Epidermal melanocyte (primary cell): ENCODE measurements at regions not wholly inside any gene's neighbourhood (a gene's known extent, or its start where the extent isn't known, plus 50 kb on each side); places are given as distances from the start of the nearest gene placed in this dataset.

Experiments used
- DNase-seq: peaks from one replicate; pipeline ENCODE4 v3.0.0; 2011; ENCODE audit warnings: low spot score; ENCODE audit not compliant: insufficient read length

DNA sequence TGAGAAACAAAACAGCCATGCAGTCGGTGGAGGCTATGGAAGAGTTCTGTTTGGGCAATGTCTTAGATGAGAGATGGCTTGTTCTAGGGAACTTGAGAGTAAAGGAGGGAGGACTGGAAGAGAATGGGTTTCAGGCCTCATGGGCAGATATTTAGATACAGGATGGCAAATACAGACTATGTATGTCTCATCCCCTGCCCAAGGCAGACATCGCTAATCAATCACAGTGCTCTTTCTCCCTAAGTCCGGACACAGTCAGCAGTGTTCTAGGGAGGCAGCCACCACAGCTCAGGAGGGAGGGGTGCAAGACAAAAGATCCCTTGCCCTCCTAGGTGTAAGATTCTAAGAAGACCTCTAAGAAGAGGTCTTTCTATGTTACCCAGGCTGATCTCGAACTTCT, 159.3 kb upstream of the TLE3 start:
- DNase-seq, result no peak

DNA sequence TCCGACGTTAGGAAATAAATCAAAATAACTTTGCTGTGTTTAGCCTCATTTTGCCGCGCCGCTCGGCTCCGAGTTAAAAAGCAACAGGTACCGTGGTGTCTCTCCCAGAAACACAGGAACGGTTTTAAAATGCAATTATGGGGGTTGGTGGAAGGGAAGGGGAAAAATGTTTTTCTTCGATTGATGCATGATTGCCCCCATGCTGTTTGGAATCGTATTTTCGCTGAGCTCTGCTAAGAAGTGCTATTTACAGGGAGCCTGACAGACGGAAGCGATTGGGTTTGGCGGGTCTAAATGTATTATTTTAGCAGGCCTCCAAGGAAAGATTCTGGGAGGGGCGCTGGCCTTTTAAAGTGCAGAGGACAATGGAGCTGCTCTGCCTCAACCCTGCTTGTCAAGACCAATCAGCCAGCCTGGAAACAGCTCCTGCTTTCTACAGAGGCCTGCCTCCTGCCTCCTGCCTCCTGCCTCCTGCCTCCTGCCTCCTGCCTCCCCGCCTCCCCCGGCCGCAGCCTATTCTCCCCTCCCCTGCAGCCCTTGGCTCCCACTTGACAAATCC, 156.7 kb upstream of the TLE3 start:
- DNase-seq, result no peak

GRCh38 chr15:70253461-70254156, 155.9 kb upstream of the TLE3 start:
- DNase-seq, result no peak

GRCh38 chr15:70252951-70253320, 155.2 kb upstream of the TLE3 start:
- DNase-seq, result no peak

DNA sequence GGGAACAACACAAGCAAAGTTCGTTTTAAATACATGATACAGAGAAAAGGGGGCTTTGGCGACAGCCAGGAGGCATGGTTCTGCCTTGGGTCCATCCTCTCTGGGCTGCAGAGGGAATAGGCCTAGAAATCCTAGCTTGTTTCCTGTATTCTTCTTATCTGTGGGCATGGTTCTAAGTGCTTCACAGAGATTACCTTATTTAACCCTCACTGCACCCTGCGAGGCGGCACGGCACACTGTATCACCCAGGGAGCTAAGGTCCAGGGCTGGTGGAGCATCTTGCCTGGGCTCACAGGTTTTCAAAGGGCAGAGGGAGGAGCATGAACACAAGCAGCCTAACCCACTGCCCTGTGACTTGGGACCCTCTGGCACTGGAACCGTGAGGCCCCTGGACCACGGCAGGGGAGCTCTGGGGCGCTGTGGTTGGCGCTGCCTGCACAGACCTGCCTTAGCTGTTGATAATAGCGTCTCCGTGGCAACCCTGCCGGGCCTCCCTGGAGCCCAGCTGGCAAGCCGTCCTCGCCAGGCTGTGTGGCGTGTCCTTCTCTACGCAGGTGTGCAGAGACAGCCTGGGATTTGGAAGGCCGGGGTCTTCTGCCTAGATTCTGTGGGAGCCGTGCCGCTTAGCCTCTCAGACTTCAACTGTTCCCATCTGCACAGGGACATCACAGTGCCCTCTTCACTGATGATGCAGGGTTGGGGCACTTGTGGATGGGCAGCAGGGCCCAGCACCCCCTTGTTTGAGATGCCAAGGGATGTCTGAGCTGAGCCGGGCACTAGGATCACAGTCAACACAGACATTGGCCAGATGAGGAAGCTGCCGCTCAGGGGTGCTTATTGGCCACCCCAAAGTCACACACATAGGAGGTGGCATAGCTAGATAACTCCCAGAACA, 154.6 kb upstream of the TLE3 start:
- no peak for DNase-seq

- DNase-seq, result no peak
These were observed 153.7 kb upstream of the TLE3 start for GRCh38 chr15:70251246-70251990.

- no peak for DNase-seq
These were observed 152.8 kb upstream of the TLE3 start for GRCh38 chr15:70250208-70251201.

DNA sequence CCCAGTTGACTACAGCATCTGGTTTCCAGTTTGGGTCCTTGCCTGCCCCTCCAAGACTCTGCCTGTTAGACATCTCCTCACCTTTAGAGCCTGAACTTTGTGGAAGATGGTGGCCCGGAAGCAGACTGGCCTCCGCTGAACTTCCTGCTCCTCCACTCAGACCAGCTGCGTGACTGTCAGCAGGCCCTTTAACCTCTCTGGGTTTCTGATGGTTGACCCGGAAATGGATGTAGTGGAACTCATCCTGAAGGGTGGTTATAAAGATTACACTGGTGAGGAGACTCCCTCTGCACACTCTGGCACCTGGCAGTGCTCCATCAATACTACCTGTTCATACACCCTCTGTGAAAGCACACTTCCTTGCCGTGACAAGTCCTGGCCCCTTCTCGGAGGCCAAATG, 151.9 kb upstream of the TLE3 start:
- no peak for DNase-seq

DNA sequence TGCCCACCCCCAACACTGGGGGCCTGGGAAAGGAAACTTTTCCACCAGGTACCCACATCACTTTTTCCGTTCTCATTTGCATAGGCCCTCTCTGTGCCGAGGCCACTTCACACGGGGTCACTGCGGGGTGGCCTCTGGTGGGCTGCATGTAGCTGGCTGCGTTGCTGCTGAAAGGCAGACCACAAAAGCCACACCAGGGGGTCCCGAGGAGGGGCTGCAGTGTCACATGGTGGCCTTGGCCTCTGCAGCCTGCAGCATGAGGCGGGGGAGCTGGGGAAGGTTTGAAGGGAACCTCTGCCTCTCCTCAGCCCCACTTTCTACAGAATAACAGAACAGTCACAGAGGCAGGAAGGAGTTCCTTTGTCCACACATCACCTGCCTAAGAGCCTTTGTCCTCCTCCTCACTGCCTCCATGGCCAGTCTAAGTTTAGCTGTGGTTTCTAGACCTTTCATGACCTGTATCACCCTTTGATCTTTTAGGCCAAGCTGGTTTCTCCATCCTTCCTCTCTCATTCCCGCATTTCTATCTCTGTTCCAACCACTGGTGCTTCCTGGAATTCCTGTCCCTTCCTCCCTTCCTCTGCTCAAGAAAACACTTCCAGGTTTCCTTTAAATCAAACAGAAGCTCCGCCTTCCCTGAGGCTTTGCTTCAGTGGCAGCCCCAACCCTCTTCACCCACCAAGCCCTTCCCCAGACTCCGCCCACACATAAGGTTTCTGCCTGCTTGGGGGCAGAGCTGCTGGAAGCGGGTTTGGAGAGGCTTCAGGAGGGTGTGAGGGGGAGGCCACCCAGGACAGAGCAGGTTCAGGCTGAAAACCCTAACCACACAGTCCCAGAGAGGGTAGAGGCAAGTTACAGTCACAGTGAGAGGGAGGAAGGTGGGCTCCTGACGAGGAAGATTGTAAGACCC, 150.7 kb upstream of the TLE3 start:
- DNase-seq, result no peak

- no peak for DNase-seq
These were observed 149.6 kb upstream of the TLE3 start for GRCh38 chr15:70247281-70247680.

DNA sequence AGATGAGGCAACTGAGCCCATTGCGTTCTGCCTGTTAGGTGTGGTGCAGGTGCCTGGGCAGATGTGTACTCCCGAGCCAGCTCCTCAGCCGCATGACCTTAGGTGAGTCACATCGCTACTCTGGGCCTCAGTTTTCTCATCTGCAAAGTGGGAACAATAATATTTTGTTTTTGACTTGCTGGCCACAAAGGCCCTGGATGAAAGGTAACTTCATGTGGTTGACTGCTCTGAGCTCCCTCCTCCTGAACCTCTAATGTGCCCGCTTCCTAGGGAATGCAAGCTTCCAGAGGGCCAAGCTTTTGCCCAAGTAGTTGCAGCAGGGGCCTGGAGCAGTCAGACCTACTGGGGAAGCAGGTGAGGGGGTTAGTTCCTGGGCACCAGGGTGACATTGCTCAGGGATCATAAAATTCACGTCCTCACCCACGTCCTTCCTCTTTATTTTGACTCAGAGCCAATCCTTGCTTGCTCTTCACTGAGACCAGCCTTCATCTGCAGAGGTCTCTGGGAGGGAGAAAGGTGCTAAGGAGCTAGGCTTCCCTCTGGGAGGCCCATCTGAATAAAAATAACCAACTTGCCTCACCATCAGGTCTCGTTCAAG, 149.0 kb upstream of the TLE3 start:
- DNase-seq, result no peak

GRCh38 chr15:70245932-70246622, 148.4 kb upstream of the TLE3 start:
- DNase-seq, result no peak

GRCh38 chr15:70244978-70245542, 147.3 kb upstream of the TLE3 start:
- DNase-seq, result no peak

GRCh38 chr15:70243686-70244540, 146.2 kb upstream of the TLE3 start:
- no peak for DNase-seq

- no peak for DNase-seq
These were observed 145.4 kb upstream of the TLE3 start for GRCh38 chr15:70242951-70243685.

DNA sequence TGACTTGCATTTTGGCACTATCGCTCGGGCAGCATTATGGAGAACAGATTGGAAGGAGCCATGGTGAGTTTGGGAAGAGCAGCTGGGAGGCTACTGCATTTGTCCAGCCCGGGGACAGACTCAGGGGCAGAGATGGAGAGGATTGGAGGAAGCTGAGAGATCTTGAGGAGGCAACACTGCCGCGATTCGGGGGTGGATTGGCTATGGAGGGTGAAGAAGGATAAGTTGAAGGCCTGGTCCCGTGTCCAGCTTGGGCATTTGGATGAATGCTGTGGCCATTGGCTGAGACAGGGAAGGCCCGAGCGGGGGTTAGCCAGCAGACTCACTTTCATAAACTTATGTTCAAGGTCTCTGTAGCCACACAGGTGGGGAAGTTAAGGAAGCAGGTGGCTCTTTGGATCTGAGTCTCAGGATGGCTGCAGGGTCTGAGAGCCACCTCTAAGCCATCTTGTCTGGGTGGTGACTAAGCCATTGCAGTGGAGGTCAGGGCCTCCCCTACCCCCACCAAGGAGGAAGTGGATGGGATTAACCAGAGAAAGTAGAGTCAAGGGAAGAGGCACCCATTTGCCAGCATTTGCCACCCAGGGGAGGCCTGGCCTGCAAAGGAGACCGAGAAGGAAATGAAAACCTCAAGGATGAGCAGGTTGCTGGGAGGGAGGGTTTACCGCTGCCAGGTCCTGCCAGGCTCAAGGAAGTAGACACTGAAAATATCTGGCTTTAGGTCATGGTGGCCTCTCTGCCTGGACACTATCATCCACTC, 144.0 kb upstream of the TLE3 start:
- DNase-seq, result no peak
